ENCODE measurements at regions not wholly inside any gene's neighbourhood (a gene's known extent, or its start where the extent isn't known, plus 50 kb on each side); places are given as distances from the start of the nearest gene placed in this dataset.
"Not testable (repeated sequence)": the region's sequence is repeated elsewhere in the genome, so short reads cannot be mapped to it uniquely, and the experiment has no call there.

DNA sequence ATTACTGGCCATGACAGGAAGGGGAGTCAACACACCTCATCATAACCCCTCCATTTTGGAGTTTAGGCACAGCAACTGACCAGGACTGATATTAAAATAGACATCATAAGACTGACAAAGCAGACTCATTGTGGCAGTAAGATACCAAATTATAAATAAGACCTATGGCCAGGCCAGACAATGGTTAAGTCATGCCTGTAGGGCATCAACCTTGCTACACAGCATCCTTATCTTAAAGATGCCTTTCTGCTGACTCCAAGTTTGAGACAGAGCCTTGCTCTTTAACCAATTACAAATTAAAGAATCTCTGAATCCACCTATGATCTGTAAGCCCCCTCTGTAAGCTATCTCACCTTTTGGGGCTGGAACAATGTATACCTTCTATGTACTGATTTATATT lies 65.5 kb downstream of the VCX2 start:
- DNase-seq: no peak

DNA sequence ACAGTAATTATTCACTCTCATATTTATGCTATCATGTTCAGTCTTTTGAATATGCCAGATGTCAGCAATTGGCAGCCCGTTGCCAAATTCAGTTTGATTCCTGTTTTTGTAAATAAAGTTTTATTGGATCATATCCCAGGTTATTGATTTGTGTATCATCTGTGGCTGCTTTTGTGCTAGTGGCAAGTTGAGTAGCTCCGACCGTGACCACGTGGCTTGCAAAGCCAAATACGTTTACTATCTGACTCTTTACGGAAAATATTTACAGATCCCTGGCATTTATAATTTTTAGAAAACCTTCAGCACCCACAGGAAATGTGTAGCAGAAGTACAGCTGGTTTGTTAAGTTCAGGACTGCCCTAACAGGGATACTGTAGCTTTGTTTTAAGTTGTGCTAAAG lies 67.4 kb downstream of the VCX2 start:
- peak in 1 of 2 experiments; percentile 37 for DNase-seq

DNA sequence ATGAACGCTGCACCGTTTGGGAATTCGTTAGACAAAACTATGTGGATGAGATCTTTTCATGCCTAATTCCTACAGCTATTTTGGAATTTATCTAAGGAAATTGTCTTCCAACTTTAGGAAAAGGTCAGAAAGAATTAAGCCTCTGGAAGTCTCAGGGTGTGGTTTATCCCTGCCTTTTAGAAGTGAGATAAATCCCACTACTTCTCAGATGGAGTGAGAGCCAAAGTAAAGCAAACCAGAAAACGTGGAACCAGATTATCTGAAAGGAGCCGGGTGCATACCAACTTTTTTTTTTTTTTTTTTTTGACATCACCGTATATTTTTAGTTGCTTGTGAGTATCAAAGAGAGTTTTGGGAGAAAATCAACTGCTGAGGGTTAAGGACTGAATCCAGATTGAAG lies 79.6 kb downstream of the VCX2 start:
- DNase-seq: no peak

DNA sequence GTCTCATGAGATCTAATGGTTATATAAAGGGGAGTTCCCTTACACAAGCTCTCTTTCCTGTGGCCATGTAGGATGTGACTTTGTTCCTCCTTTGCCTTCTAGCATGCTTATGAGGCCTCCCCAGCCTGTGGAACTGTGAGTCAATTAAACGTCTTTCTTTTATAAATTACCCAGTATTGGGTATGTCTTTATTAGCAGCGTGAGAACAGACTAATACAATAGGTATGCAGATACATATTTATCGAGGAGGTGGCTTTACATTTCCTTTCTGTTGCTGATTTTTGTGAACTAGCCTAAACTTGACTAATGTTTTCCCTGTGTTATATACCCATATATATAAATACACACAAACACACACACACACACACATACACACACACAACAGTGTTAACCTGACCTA lies 80.2 kb downstream of the VCX2 start:
- DNase-seq: no peak

DNA sequence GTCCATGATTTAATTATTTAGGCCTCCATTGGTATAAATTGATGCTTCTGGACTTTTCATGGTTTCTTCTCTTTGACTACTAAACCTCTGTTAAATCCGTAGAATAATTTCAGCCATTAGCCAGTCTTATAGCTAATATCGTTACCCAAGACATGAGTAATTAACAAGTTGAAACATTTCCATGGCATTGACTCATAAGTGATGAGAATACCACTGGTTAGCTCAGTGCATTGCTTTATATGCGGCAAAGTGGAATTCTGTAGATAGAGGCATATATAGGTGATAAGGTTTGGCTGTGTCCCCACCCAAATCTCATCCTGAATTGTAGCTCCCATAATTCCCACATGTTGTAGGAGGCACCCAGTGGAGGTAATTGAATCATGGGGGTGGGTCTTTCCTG lies 80.6 kb downstream of the VCX2 start:
- no peak for DNase-seq

DNA sequence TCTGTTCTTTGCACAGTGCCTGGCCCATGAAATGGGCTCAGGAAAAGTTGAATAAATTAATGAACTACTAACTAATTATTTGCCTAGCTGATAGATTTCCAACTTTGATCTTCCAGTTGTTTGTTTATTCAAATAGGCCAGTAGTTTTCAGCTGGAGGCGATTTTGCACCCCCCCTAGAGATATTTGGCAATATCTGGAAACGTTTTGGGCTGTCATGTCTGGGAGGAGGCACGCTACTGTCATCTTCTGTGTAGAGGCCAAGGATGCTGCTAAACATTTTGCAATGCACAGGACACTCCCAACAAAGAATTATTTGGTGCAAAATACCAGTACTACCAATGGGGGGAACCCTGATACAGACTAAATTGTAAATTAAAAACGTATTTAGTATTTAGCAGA lies 81.9 kb downstream of the VCX2 start:
- no peak for DNase-seq

DNA sequence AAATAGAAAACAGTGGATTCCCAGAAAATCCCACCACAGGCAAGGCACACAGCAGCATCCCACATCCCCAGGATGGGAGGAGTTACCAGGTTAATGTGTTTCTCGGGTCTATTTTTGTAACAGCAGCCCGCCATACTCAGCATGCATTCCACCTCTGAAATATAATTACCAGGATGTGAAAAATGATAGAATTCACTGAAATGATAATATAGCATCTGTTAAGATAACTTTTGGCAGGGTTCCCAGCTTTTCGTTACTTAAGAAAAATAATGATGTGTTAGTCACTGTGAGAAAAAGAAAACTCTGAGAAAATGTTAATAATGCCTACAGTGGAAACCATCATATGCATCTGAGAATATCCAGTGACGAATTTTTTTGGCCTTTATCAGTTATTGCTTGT lies 87.1 kb downstream of the VCX2 start:
- peak; percentile 60 to 75 for DNase-seq

DNA sequence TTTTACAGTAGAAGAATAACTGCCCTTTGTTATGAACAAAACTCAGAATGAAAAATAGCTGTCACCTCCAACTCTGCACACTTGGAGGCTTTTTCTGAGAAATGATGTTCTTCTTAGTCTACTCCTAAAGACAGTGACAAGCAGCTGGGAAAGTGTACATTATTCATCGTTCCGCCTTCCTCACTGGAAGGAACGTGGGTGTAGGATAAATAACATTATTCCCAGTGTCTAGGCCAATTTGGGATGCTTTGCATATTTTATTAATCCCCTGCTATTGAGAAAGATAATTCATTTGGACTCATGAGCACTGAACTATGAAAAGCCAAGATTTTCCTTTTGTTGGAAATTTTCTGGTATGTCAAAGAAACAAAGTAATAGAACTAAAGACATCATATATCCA lies 87.8 kb downstream of the VCX2 start:
- DNase-seq: no peak

DNA sequence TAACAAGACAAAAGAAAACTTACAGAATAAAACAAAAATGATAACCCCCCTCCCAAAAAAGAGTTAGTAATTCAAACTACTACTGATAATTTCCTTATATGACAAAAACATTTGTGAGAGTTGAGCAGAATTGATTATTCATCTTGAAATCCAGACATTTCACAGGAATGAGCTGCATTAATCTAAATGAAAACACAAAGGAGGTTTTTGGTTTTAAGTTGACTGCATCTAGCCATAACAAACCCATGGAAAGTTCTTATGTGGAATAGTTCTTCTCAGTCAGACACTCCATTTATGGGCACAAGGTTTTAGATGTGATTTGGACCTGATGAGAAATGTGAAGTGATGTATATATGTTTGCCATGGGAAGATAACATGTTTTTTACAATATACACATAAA lies 95.4 kb downstream of the VCX2 start:
- DNase-seq: no peak

DNA sequence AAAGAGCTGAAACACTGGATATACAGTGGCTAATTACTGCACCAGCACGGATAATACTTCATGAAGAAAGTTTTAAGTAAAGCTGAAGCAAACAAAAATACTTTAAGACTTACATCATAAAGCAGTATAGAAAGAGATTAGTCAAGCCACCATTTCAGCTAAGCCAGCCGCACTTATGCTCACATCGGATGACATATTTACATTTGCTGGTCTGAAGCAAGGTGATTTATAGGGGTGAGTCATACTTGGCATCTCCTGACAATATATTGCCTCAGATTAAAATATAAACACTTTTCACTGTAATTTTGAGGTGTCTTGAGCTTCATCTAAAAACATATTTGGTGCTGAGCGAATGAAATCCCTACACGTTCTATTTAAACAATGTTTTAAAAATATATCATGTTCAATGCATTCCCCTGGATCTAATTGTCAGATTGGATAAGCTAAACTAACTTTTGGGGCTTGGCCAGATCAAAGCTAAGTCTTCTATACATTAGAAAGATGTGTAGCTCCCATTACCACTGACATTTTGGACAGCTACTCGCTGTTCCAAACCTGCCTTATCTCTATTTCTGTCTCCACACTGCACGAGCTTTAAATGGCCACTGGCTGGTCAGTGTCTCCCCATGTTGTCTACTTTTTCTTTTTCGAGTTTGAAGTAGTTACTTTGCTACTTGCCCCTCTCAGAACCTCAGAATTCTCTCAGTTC lies 103.2 kb downstream of the VCX2 start:
- DNase-seq: peak in 1 of 2 experiments; percentile 32

DNA sequence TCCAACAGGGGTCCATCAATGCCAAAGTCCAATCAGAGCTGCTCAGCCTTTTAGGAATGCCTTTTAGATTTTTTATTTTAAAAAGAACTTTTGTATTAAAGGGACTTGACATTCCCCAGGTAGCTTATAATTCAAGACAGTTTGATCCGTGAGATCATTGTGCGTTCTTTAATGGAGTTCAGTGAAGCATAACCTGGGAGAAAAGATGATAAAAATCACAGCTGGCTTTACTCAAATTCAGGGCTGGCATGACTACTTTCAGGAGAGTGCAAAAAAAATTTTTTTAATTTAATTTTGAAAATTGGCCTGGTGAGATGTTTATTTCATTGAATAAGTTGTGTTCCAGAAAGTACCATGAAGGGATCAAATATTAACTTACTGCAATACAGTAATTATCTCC lies 118.2 kb downstream of the VCX2 start:
- no peak for DNase-seq

DNA sequence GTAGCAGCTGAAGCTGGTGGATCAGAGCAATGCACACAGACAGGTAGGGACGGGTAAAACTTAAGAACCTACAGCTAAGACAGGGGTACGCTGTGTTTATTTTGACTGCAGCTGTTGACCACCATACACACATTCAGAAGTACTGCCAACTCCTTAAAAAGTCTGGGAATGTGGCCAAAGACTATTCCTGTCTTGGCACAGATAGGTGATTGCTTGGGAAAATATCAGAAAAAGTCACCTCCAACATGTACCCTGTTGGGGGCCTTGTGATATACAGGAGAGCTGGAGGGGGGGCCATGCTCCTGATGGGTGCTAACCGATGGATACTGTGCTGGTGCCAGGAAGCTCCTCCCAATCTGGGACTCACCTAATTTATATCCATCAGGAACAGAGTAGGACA lies 121.2 kb downstream of the VCX2 start:
- peak in 1 of 2 experiments; percentile 26 for DNase-seq

DNA sequence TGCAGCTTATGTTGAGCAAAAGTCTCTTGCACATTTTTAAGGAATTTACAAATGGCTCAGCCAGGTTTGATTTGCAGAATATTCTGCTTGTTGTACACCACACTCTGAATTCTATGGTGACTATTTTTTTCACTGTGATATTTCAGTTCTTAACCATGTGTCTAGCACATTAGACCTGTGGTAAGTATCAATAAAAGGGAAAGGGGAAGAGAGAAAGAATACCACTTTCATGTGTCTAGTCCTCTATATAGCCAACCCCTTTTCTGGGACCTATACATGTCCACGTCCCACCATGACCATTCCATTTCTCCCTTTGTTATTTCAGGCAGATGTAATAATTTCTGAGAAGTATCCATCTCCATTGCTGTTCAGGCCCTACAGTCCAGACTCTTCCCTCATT lies 121.3 kb upstream of the PNPLA4 start:
- DNase-seq: no peak

DNA sequence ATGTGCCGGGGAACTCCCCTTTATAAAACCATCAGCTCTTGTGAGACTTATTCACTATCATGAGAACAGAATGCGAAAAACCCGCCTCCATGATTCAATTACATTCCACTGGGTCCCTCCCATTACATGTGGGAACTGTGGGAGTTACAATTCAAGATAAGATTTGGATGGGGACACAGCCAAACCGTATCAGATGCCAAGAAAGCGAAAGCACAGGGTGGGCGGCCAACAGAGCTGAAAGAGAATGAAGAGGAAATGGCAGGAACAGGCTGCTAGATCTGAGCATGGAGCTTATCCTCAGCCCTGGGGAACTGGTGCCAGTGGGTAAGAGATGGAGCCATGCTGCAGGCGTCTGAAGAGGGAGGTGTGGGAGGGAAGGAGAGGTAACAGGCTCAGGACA lies 117.7 kb upstream of the PNPLA4 start:
- no peak for DNase-seq

DNA sequence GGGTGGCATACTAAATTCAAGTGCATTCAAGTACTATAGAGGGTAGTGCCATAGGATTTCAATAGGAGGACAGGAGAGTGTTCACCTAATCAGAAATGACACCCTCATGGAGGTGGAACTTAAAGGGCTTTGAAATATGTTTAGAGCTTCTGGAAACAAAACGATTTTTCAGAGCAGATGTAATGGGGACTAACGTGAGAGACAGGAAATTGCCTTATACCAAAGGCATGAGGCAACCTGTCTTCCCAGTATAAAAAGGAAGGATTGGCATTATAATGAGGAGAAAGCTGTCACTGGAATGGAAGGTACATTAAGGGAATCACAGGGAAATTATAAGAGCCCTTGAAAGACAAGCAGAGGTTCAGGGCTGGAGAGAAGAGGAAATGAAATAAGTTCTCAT lies 116.3 kb upstream of the PNPLA4 start:
- DNase-seq: no peak

DNA sequence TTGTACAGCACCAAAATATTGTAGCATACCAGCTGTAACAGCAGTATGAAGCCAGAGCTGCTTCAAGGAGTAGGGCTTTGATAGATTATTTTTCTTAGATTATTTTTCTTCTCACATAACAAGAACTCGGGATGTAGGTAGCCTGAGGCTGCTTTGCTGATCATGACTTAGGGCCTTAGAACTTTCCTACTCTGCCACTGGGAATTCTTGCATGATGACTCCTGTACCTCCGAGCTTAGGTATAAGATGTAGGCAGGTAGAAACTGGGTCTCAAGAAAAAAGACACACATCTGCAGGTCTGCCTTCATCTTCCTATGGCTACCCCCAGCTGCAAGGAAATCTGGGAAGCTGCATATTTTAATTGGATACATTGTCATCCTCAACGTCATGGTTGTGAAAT lies 115.9 kb upstream of the PNPLA4 start:
- DNase-seq: no peak

DNA sequence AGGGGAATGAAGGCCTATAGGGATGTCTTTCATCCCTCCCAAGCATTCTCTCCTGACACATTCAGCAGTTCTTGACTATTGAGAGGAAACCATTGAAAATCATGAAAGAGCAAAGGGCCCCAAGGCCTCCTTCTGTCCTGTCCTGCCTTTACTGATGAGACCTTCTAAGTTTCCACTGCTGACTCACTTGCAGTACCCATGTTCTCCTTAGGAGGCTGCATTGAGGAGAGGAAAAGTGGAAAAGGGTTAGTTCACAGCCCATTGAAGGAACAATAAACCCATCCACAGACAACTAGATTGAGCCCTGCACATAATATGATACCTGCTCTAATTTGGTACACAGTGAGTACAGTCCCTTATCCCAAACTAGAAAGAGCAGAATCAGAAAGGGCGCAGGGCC lies 115.1 kb upstream of the PNPLA4 start:
- no peak for DNase-seq

DNA sequence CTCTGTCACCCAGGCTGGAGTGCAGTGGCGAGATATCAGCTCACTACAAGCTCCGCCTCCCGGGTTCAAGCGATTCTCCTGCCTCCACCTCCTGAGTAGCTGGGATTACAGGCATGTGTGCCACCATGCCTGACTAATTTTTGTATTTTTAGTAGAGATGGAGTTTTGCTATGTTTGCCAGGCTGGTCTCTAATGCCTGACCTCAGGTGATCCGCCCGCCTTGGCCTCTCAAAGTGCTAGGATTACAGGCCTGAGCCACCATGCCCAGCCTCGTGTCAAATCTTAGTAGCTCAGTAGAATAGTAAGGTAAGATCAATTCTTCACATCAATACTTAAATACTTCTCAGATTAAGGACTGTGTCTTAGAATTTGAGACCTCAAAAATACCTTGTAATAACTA lies 112.5 kb upstream of the PNPLA4 start:
- DNase-seq: not testable (repeated sequence)

DNA sequence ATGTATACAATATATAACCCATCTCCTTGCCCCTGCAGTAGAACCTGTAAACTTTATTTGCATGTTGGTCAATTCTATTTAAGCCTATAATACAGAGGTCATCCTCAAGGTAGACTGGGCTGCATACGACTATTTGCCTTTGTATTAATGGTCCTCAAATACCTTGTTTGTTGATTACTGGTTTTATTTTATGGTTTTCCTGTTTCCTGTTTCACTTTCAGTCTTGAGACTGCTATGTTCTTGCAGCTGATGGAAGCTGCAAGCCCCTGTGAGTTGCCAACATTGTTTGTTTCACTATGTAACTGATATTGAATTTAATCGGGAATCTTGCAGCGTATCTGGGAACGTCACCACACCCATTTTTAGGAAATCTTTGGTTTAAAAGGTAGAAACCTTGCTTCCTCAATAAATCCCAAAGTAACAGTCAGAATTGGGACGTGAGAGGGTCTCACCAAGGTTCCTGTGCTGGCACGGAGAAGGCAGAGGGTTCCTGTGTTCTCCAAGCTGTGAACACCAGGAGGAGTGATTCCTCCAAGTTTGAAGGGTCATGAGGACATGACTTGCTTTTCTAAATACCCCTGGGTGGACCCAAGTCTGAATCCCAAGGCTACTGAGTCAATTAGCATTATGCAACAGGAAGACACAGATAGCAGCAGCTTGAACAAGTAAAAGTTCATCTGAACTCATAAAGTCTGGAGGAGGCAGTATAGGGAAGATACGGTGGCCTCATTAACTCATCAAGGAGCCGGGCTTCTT lies 110.6 kb upstream of the PNPLA4 start:
- DNase-seq: no peak

DNA sequence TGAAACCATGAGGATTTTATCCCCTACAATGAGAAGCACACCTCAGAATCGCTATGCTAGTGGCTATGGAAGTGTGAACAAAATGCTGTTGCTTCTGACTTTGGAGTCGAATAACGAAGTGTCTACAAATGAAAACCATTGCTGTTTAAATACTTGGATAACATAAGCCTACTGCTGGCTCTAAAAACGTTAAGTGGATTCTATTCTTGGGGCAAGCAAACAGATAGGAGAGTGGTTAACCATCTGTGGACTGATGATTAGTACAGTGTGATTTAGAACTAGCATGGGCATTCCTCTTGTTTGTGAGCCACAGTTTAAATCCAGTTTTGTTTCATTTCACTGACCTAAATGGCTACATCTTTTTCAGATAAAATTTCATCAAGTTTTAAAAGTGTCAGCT lies 109.7 kb upstream of the PNPLA4 start:
- DNase-seq: peak in 1 of 2 experiments; percentile 17

DNA sequence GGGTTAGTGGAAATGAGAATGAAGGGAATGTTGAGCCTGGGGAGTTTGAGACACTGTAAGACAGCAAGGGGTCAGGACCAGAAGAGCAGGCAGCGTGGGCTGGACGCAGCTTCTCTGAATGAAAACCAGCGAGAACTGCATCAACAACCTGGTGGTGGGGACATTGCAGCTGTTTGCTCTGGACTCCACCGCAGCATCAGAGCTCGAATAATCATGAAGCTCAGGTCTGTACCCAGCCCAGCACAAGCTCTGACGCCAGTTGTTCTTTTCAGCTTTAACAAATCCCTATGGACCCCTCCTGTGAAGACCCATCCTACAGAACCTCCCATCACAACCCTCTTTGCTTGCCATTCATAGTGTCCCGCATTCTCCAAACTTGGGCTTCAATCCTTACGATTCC lies 106.8 kb upstream of the PNPLA4 start:
- DNase-seq: no peak

DNA sequence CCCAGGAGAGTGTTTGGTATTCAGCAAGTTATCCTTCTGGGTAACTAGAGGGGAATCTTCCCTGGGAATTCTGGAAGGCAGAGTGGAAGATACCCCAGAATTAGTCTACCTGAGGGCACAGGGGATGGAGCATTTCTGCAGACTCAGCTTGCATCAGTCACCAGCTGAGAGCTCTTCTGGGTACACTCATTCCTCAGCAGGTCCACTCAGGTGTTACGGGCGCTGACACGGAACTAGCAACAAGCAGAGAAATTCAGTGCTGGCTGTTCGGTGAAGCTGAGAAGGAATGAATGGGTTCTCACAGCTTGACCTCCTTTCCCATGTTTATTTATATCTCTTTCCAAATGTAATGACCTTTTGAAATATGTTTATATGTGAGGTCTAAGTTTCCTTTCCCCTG lies 106.0 kb upstream of the PNPLA4 start:
- DNase-seq: no peak

DNA sequence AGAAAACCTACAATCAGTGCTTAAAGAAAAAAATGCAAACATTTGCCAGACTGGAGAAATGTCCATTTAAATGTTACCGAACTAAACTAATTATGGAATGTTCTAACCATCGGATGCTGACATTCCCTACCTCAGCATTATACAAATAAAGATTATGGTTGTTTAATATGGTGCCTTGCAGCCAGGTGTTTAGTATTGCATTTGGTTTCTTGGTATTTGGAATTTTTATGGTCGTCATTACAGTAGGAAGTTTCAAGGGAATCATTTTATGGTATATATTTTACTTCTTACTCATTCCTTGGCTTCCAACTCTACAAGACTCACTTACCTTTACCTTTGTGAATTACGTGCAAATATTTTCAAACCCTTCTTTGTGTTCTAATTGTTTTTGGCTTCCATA lies 103.1 kb upstream of the PNPLA4 start:
- DNase-seq: no peak

DNA sequence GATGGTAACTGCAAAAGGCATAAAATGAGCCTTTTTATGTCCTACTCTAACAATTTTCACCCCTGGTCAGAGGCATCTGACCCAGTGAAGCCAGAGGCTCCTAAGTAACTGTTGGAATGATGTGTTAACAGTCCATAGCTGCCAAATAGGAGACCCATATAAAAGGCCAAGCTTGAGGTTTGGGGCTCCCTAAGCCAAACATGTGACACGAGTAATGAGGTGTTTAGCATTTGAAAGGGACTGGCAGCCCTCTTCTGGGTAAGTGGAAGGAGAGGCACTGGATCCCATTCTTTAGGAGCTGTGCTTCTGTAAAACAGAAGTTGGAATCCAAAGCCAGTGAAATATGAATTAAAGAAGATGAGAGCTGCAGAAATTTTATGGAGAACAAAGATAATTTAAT lies 100.6 kb upstream of the PNPLA4 start:
- no peak for DNase-seq

DNA sequence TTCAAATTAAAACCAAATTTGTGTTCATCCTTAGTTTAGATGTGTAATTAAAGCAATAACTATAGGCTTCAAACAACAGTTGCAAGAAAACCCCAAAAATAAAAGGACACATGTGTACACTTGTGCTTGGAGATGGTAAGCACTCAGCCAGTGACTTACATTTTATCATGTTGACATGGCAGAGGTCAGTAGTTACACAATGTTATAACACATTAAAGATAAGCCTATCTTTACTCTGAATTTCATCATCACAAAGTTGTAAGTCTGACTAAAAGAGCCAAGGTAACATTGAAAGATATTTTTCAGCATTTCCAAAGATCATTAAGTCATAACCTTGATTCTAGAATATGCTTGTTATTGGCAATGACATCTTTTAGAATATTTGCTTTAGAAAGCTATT lies 98.5 kb upstream of the PNPLA4 start:
- DNase-seq: no peak
